Stimulated activated naive B cell treated with anti-CD40 and anti-IgM and Interleukin-4, amounts not matched to agents 10 μg/mL and 1 μg/mL and 100 μg/mL, for 72 hours (primary cell): ENCODE measurements at regions not wholly inside any gene's neighbourhood (a gene's known extent, or its start where the extent isn't known, plus 50 kb on each side); places are given as distances from the start of the nearest gene placed in this dataset.

Source experiments
- ATAC-seq, 2 donors: fragments of 150-1000 bp; cut with Tn5 transposase; replicated peaks; 2 replicates each; pipeline ENCODE4 v1.10.0; 2021; ENCODE audit warnings: moderate library complexity in 1 of 2
- DNase-seq: peaks from one replicate; pipeline ENCODE4 v3.0.0; 2021
- H3K27ac Mint-ChIP-seq: one replicate; pipeline ENCODE4 v1.8.0; 2022; ENCODE audit warnings: mild to moderate bottlenecking, mixed read lengths
- H3K27me3 Mint-ChIP-seq, 2 donors: one replicate each; pipeline ENCODE4 v1.8.0; 2022; ENCODE audit warnings: mixed read lengths in 2 of 2
- H3K36me3 Mint-ChIP-seq, 2 donors: one replicate each; pipeline ENCODE4 v1.8.0; 2022; ENCODE audit warnings: mixed read lengths in 2 of 2, mild to moderate bottlenecking in 1 of 2
- H3K4me1 Mint-ChIP-seq, 2 donors: one replicate each; pipeline ENCODE4 v1.8.0; 2022; ENCODE audit warnings: mixed read lengths in 2 of 2, mild to moderate bottlenecking in 1 of 2
- H3K4me3 Mint-ChIP-seq, 2 donors: one replicate each; pipeline ENCODE4 v1.8.0; 2022; ENCODE audit warnings: mild to moderate bottlenecking in 2 of 2, mixed read lengths in 2 of 2, moderate library complexity in 1 of 2
- H3K9me3 Mint-ChIP-seq, 2 donors: one replicate each; pipeline ENCODE4 v1.8.0; 2022; ENCODE audit warnings: mixed read lengths in 2 of 2, mild to moderate bottlenecking in 1 of 2

- ATAC-seq (no peak), DNase-seq (no peak)
- Mint-ChIP-seq H3K36me3 (no peaks in the 10 kb centered on the region), H3K27me3 (peaks cover 11 to 12% of the 10 kb centered on the region in 2 donors), H3K4me1 (peaks cover 0 to 5% of the 10 kb centered on the region in 2 donors), H3K4me3 (no peak overlapping the region), H3K27ac (no peak overlapping the region), H3K9me3 (no peaks in the 10 kb centered on the region)
Observed at GRCh38 chr13:29922281-29922821, 71.9 kb upstream of the UBL3 start.

GRCh38 chr13:29921542-29921941, 71.1 kb upstream of the UBL3 start:
- H3K27me3 Mint-ChIP-seq, result peaks cover 11 to 12% of the 10 kb centered on the region in 2 donors
- DNase-seq (no peak), ATAC-seq (no peak)
- no peak overlapping the region for H3K4me3 Mint-ChIP-seq
- peaks cover 0 to 5% of the 10 kb centered on the region in 2 donors for H3K4me1 Mint-ChIP-seq
- no peaks in the 10 kb centered on the region for H3K9me3 Mint-ChIP-seq
- no peaks in the 10 kb centered on the region for H3K36me3 Mint-ChIP-seq
- H3K27ac Mint-ChIP-seq, result no peak overlapping the region

- no peak for DNase-seq
- H3K27ac Mint-ChIP-seq, result no peak overlapping the region
Observed at GRCh38 chr13:29920025-29920643, 69.7 kb upstream of the UBL3 start.

GRCh38 chr13:29918845-29919244, 68.4 kb upstream of the UBL3 start:
- Mint-ChIP-seq H3K27ac (no peak overlapping the region), H3K9me3 (no peaks in the 10 kb centered on the region), H3K4me3 (no peak overlapping the region), H3K4me1 (no peaks in the 10 kb centered on the region), H3K27me3 (peaks cover 6 to 10% of the 10 kb centered on the region in 2 donors), H3K36me3 (no peaks in the 10 kb centered on the region)
- DNase-seq (no peak), ATAC-seq (no peak)

More at GRCh38 chr13:29920025-29920643, 69.7 kb upstream of the UBL3 start:
- Mint-ChIP-seq H3K36me3 (no peaks in the 10 kb centered on the region), H3K4me1 (no peaks in the 10 kb centered on the region), H3K9me3 (no peaks in the 10 kb centered on the region), H3K27me3 (peaks cover 10 to 12% of the 10 kb centered on the region in 2 donors), H3K4me3 (no peak overlapping the region)
- no peak for ATAC-seq

GRCh38 chr13:29917650-29918049, 67.2 kb upstream of the UBL3 start:
- H3K9me3 Mint-ChIP-seq, result no peaks in the 10 kb centered on the region
- H3K27ac Mint-ChIP-seq, result no peak overlapping the region
- peaks cover 6 to 10% of the 10 kb centered on the region in 2 donors for H3K27me3 Mint-ChIP-seq
- ATAC-seq (no peak), DNase-seq (no peak)
- no peaks in the 10 kb centered on the region for H3K36me3 Mint-ChIP-seq
- no peaks in the 10 kb centered on the region for H3K4me1 Mint-ChIP-seq
- H3K4me3 Mint-ChIP-seq, result no peak overlapping the region

GRCh38 chr13:29914581-29914980, 64.2 kb upstream of the UBL3 start:
- no peak overlapping the region for H3K4me3 Mint-ChIP-seq
- ATAC-seq, result no peak
- H3K9me3 Mint-ChIP-seq, result no peaks in the 10 kb centered on the region
- H3K4me1 Mint-ChIP-seq, result no peaks in the 10 kb centered on the region
- H3K27ac Mint-ChIP-seq, result no peak overlapping the region
- peaks cover 6 to 20% of the 10 kb centered on the region in 2 donors for H3K27me3 Mint-ChIP-seq
- H3K36me3 Mint-ChIP-seq, result no peaks in the 10 kb centered on the region
- DNase-seq, result no peak

GRCh38 chr13:29911781-29912418, 61.5 kb upstream of the UBL3 start:
- ATAC-seq (no peak), DNase-seq (no peak)
- H3K27ac Mint-ChIP-seq, result no peak overlapping the region
- no peaks in the 10 kb centered on the region for H3K9me3 Mint-ChIP-seq
- no peak overlapping the region for H3K4me3 Mint-ChIP-seq
- no peaks in the 10 kb centered on the region for H3K36me3 Mint-ChIP-seq
- H3K4me1 Mint-ChIP-seq, result no peaks in the 10 kb centered on the region
- peaks cover 6 to 15% of the 10 kb centered on the region in 2 donors for H3K27me3 Mint-ChIP-seq

- Mint-ChIP-seq H3K9me3 (no peaks in the 10 kb centered on the region), H3K27me3 (peaks cover 6 to 11% of the 10 kb centered on the region in 2 donors), H3K4me1 (no peaks in the 10 kb centered on the region), H3K4me3 (no peak overlapping the region), H3K36me3 (no peaks in the 10 kb centered on the region), H3K27ac (no peak overlapping the region)
- DNase-seq (no peak), ATAC-seq (no peak)
Observed at GRCh38 chr13:29909975-29910674, 59.7 kb upstream of the UBL3 start.

- H3K4me1 Mint-ChIP-seq, result no peaks in the 10 kb centered on the region
- no peak overlapping the region for H3K27ac Mint-ChIP-seq
- DNase-seq (no peak), ATAC-seq (no peak)
- no peaks in the 10 kb centered on the region for H3K36me3 Mint-ChIP-seq
- H3K9me3 Mint-ChIP-seq, result no peaks in the 10 kb centered on the region
- peaks cover 6 to 11% of the 10 kb centered on the region in 2 donors for H3K27me3 Mint-ChIP-seq
- H3K4me3 Mint-ChIP-seq, result no peak overlapping the region
Observed at GRCh38 chr13:29909081-29909730, 58.8 kb upstream of the UBL3 start.

- DNase-seq, result no peak
- peaks cover 6 to 11% of the 10 kb centered on the region in 2 donors for H3K27me3 Mint-ChIP-seq
- ATAC-seq, result no peak
- no peaks in the 10 kb centered on the region for H3K4me1 Mint-ChIP-seq
- no peak overlapping the region for H3K4me3 Mint-ChIP-seq
- H3K27ac Mint-ChIP-seq, result no peak overlapping the region
- no peaks in the 10 kb centered on the region for H3K36me3 Mint-ChIP-seq
- H3K9me3 Mint-ChIP-seq, result no peaks in the 10 kb centered on the region
Observed at GRCh38 chr13:29908416-29909080, 58.1 kb upstream of the UBL3 start.

GRCh38 chr13:29907670-29908069, 57.3 kb upstream of the UBL3 start:
- H3K4me3 Mint-ChIP-seq, result no peak overlapping the region
- ATAC-seq (no peak), DNase-seq (no peak)
- H3K36me3 Mint-ChIP-seq, result no peaks in the 10 kb centered on the region
- peaks cover 3% of the 10 kb centered on the region in 2 donors for H3K4me1 Mint-ChIP-seq
- peaks cover 6 to 12% of the 10 kb centered on the region in 2 donors for H3K27me3 Mint-ChIP-seq
- no peaks in the 10 kb centered on the region for H3K9me3 Mint-ChIP-seq
- H3K27ac Mint-ChIP-seq, result no peak overlapping the region

GRCh38 chr13:29906432-29907011, 56.1 kb upstream of the UBL3 start:
- H3K4me3 Mint-ChIP-seq, result no peak overlapping the region
- no peaks in the 10 kb centered on the region for H3K9me3 Mint-ChIP-seq
- DNase-seq (no peak), ATAC-seq (no peak)
- H3K36me3 Mint-ChIP-seq, result no peaks in the 10 kb centered on the region
- peaks cover 7 to 8% of the 10 kb centered on the region in 2 donors for H3K4me1 Mint-ChIP-seq
- peaks cover 6 to 7% of the 10 kb centered on the region in 2 donors for H3K27me3 Mint-ChIP-seq
- no peak overlapping the region for H3K27ac Mint-ChIP-seq

- H3K36me3 Mint-ChIP-seq, result no peaks in the 10 kb centered on the region
- DNase-seq, result no peak
- no peak overlapping the region for H3K4me3 Mint-ChIP-seq
- no peak for ATAC-seq
- H3K27me3 Mint-ChIP-seq, result peaks cover 6 to 9% of the 10 kb centered on the region in 2 donors
- peaks cover 0 to 1% of the 10 kb centered on the region in 2 donors for H3K9me3 Mint-ChIP-seq
- peaks cover 7 to 8% of the 10 kb centered on the region in 2 donors for H3K4me1 Mint-ChIP-seq
- no peak overlapping the region for H3K27ac Mint-ChIP-seq
Observed at GRCh38 chr13:29905845-29906244, 55.4 kb upstream of the UBL3 start.
